ENCODE measurements at regions not wholly inside any gene's neighbourhood (a gene's known extent, or its start where the extent isn't known, plus 50 kb on each side); places are given as distances from the start of the nearest gene placed in this dataset.
"Not testable (repeated sequence)": the region's sequence is repeated elsewhere in the genome, so short reads cannot be mapped to it uniquely, and the experiment has no call there.

- intact Hi-C loops (cut with DNase I) = no loop called here
- no peak for TF ChIP-seq CTCF (IDR thresholded peaks at IDR 0.05)
- H3K27ac ChIP-seq = no peak overlapping the region
- DNase-seq (ENCODE audit: low spot score in 2 of 2) = no peak
- no peak overlapping the region for H3K4me3 ChIP-seq
- H3K4me1 ChIP-seq = no peaks in the 10 kb centered on the region
- no peaks in the 10 kb centered on the region for H3K9me3 ChIP-seq
- no peaks in the 10 kb centered on the region for H3K36me3 ChIP-seq
- no peaks in the 10 kb centered on the region for H3K27me3 ChIP-seq
These were observed 74.6 kb downstream of the LMO4 start for GRCh38 chr1:87403061-87403820.

- Histone ChIP-seq H3K27me3 (no peaks in the 10 kb centered on the region), H3K36me3 (no peaks in the 10 kb centered on the region), H3K4me1 (no peaks in the 10 kb centered on the region), H3K4me3 (no peak overlapping the region), H3K27ac (no peak overlapping the region), H3K9me3 (no peaks in the 10 kb centered on the region)
- no peak for DNase-seq (ENCODE audit: low spot score in 2 of 2)
- TF ChIP-seq CTCF (IDR thresholded peaks at IDR 0.05) = no peak
- intact Hi-C loops (cut with DNase I) = no loop called here
These were observed 75.6 kb downstream of the LMO4 start for GRCh38 chr1:87404296-87404695.

- H3K36me3 ChIP-seq = no peaks in the 10 kb centered on the region
- no peaks in the 10 kb centered on the region for H3K27me3 ChIP-seq
- H3K27ac ChIP-seq = no peak overlapping the region
- no peak for DNase-seq (ENCODE audit: low spot score in 2 of 2)
- no peak for TF ChIP-seq CTCF (IDR thresholded peaks at IDR 0.05)
- no peaks in the 10 kb centered on the region for H3K4me1 ChIP-seq
- no peaks in the 10 kb centered on the region for H3K9me3 ChIP-seq
- no peak overlapping the region for H3K4me3 ChIP-seq
- intact Hi-C loops (cut with DNase I) = no loop called here
These were observed 80.1 kb downstream of the LMO4 start for GRCh38 chr1:87408665-87409248.

GRCh38 chr1:87410776-87411480 is 82.2 kb downstream of the LMO4 start:
- no peak for TF ChIP-seq CTCF (IDR thresholded peaks at IDR 0.05)
- no peaks in the 10 kb centered on the region for H3K36me3 ChIP-seq
- H3K27ac ChIP-seq = no peak overlapping the region
- H3K4me1 ChIP-seq = no peaks in the 10 kb centered on the region
- no peak overlapping the region for H3K4me3 ChIP-seq
- no peak for DNase-seq (ENCODE audit: low spot score in 2 of 2)
- intact Hi-C loops (cut with DNase I) = no loop called here
- H3K9me3 ChIP-seq = no peaks in the 10 kb centered on the region
- H3K27me3 ChIP-seq = no peaks in the 10 kb centered on the region

- DNase-seq (ENCODE audit: low spot score in 2 of 2); H3K4me1 ChIP-seq; H3K9me3 ChIP-seq; H3K27ac ChIP-seq; H3K4me3 ChIP-seq; intact Hi-C loops (cut with DNase I); H3K27me3 ChIP-seq; H3K36me3 ChIP-seq: not testable (repeated sequence)
These were observed 85.2 kb downstream of the LMO4 start for GRCh38 chr1:87413846-87414245.

GRCh38 chr1:87418048-87418447 is 89.4 kb downstream of the LMO4 start:
- DNase-seq (ENCODE audit: low spot score in 2 of 2) = no peak
- no peaks in the 10 kb centered on the region for H3K4me1 ChIP-seq
- intact Hi-C loops (cut with DNase I) = no loop called here
- TF ChIP-seq CTCF (IDR thresholded peaks at IDR 0.05) = no peak
- no peak overlapping the region for H3K4me3 ChIP-seq
- H3K27ac ChIP-seq = no peak overlapping the region
- no peaks in the 10 kb centered on the region for H3K36me3 ChIP-seq
- H3K9me3 ChIP-seq = no peaks in the 10 kb centered on the region
- H3K27me3 ChIP-seq = no peaks in the 10 kb centered on the region

Measured in ascending aorta (tissue), 2 donors.